Stimulated activated CD4-positive, alpha-beta T cell treated with anti-CD3 and anti-CD28 coated beads, Interleukin-1b, Interleukin-23, amount 100 ng/mL, for 48 hours (primary cell): ENCODE measurements at regions not wholly inside any gene's neighbourhood (a gene's known extent, or its start where the extent isn't known, plus 50 kb on each side); places are given as distances from the start of the nearest gene placed in this dataset.

Source experiments
- DNase-seq: peaks from one replicate; pipeline ENCODE4 v3.0.0-alpha.2; 2020

DNA sequence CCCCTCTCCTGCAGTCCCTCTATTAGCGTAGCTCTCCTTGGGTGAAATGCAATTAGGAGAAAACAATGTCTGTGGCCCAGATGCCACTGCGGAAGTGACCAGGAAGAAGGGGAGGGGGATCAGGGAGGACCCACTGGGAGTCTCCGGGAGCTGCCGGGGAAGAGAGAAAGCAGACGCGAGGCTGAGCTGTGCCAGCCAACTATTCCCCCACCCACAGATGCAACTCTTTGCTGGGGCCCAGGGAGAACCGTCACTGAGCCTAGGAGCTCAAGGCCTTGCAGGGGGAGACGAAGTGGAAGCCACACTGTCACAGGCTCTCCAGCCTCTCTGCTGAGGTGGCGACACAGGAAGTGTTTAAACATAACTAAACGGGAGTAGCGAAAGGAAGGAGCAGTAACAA is 149.2 kb downstream of the BCOR start:
- no peak for DNase-seq

DNA sequence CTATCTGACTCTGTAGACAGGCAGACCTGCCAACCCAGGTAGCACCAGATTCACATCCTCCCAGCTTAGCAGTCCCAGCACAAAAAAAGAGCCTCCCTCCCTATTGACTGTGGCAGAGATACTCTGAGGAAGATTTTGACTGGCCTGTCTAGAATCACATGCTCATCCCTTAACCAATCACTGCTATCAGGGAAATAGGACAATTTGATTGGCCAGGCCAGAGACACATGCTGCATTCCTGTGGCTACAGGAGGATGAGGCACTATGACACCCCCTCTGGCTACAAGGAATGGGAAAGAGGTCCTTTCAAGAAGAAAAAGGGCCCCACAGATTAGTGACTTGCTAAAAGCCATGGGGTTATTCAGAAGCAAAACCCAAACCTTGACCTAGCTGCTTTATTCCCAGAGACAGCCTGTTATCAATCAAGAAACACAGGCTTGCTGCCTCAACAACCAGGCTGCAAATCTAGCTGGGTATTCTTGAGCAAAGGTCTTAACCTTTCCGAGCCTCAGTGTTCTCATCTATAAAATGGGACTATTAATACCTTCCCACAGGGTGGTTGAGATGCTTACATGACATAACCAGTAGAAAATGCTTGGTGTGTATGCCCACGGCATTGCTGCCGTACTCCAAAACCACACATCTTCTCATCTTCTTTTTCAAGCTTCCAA is 147.6 kb downstream of the BCOR start:
- DNase-seq = no peak

DNA sequence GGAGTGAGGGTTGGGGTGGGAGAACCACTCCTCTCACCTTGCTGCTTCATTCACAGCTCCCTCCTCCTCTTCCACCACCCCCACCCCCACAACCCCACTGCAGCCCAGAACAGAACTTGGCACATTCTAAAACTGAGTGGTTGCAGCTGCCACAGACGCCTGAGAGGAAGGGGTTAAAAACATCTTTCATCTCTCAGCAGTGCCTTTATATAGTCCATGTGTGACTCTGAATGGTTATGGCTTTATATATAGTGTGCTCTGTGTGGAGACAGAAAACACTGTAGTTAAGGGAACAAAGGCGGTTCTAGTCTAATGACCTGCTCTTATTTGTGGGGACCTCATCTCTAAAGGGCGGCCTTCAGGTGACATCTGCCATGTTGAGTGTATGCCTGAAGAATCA is 144.8 kb downstream of the BCOR start:
- DNase-seq = no peak

DNA sequence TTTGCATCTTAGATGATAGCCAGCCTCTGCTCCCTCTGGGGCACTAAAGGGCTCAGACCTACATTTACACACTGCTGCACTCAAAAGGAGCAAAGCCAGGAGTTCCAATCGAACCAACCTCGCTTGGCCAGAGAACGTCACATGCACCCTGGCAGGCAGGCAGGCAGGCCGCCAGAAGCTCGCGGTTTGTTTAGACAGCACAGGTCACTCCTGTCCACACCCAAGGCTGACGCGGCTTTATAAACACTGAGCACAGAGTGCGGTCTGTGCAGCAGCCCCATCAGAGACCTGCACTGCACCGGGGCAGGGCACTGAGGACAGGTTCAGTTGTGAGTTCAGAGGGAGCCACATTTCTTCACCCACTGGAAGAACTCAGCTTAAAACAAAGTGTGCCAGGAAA is 143.9 kb downstream of the BCOR start:
- no peak for DNase-seq

DNA sequence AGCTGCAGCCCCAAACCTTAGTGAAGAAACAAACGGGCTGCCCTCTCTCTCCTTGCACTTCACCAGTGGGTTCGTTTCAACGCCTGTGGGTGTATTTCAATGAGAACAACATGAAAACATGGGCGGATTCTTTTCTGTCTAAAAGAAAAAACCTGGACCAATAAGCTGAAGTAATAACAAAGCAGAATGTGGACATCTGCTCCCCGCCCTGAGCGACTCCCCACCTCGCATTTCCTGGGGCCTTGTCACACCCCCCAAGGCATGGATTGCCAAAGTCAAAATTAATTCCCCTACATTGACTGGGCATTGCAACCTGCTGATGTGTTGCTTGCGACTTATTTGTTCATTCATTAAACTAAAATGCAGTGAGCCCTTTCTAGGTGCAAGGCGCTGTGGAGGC is 142.9 kb downstream of the BCOR start:
- no peak for DNase-seq

DNA sequence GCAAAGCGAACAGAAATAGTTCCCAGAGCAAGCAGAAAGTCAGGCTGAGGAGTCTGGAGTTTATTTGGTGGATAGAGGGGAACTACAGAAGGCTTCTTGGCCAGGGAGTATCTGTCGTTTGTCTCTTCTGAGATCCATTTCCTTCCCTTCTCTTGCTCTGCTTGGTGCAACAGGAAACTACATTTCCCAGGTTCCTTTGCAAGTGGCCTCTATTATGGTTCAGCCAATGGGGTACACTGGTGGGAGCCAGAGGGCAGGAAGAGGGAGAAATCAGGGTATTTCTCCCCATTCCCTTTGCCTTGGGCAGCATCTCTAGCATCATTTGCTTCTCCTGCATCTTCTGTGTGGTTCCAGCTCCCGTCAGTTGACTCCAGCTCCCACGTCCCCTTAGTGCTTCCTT is 142.1 kb downstream of the BCOR start:
- no peak for DNase-seq

DNA sequence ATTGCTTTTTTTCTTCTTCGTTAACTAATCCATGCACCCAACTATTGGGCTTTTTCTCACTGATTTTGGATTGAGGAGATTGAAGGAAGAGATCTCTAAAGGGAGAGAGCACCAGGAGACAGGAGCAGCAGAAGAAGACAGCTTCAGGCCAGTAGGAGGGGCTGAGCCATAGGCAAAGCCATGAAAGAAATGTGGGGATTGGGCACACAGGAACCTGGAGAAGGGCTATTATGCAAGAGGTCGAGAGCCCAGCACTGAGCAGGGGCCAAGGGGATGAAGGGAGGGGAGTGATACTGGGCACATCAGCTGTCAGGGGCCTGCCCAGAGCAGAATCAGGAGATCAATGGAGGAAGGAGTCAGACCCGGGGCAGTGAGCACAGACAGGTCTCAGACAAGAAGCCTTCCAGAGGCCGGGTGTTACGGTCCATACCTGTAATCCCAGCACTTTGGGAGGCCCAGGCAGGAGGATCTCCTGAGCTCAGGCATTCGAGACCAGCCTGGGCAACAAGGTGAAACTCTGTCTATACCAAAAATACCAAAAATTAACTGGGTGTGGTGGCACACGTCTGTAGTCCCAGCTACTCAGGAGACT is 140.9 kb downstream of the BCOR start:
- DNase-seq = no peak

DNA sequence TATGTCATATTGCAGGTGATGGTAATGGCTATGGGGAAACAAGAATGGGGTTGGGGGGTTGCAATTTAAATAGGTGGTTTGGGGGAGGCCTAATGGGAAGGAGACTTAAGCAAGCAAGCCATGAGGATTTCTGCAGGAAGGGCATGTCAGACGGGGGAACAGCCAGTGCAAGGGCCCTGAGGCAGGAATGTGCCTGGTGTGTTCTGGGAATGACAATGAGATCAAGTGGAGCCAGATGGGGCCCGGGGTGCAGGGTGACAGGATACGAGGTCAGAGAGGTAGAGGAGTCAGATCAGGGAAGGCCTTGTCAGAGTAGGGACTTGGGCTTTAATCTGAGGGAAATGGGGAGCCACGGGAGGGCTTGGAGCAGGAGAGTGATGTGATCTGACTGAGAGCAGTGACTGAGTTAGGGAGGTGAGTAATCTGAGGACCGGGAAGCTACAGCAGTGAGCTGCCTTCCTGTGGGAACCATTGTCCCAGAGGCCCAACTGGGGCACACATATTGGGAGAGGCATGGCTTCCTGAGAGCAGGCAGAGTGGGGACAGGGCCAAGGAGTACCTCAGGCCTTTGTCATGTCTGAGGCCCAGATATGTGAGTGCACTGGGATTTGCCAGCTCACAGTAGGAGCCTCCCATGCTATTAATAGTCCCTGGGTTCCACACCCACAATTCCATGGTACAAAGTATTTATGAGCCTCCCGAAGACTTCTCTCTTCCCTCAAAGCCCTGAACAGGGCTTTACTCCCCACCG is 139.8 kb downstream of the BCOR start:
- DNase-seq = no peak

DNA sequence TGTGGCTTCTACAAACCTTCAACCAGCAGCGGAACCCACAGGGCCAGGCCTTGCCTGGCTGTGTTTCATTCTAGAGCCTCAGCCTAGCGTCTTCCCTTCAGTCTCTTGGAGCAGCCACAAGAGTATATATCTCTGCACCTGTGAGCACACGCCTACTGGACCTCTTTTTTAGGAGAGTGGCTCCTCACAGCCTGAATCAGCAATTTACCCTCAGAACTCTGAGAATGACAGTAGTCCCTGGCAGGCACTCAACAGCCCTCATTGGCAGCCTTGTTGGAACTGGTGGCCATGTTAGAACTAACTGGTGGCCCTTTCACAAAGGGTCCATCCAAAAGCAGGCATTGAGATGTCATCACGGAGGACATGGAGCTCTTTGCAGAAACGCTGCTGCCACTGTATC is 138.9 kb downstream of the BCOR start:
- DNase-seq = no peak

DNA sequence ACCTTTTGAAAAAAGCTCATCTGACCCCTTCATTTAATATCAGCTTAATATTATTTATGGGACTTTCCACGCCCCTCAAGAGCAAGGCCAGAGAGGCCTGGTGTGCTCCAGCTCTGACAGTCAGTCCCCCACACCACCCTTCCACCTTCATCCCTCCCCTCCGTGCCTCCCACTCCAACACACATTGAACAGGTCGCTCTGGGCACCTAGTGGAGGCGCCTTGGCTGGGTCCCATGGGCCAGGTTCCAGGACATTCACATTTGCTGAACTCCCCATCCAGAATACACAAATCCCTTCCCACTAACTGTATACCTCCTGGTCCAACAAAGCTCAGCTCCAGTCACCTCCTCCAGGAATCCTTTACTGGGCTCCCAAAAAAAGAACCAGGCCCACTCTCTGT is 137.5 kb downstream of the BCOR start:
- no peak for DNase-seq

DNA sequence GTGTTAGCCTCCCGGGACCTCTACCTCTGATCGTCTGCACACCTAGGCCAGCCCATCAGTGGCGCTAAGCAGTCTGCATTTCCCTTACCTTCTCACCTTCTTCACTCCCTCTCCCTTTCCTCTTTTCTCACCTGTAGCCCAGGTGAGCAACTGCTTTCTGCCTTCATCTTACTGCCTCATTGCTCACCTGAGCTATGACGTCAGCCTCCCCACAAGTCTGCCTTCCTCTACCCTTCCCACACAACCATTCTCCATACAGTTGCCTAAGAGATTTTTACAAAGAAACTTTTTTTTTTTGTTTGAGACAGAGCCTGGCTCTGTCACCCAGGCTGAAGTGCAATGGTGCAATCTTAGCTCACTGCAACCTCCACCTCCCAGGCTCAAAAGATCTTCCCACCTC is 136.3 kb downstream of the BCOR start:
- no peak for DNase-seq

DNA sequence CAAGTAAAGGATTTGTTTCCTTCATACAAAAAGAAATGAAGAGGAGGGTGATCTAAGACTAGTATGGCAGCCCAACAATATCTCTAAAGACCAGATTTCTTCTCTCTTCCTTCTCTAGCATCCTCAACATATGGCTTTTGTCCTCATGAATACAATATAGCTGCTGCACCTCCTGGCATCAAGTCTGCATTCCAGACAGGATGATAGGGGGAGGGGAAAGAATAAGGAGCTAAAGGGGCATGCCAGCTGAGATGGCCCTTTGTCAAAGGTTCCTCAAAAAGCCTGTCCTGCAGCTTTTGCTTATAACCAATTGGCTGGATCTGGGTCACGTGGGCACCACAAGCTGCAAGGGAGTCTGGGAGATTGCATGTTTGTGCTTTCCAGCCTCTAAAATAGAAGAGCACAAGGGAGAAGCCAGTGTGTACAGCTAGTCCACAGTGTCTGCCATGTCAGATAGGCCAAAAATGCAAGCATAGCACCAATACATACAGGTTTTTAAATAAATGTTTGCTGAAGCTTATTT is 132.6 kb downstream of the BCOR start:
- no peak for DNase-seq

DNA sequence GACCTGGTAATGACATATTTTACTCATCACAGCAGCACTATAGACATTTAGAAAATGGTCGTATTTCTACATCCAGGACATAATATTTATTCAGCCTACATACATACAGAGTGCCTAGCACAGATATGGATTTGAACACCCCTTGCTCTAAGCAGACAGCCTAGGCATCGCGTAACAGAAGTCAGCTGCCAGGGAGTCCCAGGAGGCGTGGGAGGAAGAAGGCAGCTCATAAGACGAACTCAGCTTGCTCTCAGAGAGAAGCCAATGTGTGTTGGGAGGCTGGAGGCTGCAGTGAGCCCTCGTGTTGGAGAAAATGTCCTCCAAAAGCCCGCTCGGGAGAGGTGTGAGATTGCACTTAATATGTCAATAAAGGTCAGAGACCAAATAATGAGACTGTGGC is 131.6 kb downstream of the BCOR start:
- DNase-seq = no peak

DNA sequence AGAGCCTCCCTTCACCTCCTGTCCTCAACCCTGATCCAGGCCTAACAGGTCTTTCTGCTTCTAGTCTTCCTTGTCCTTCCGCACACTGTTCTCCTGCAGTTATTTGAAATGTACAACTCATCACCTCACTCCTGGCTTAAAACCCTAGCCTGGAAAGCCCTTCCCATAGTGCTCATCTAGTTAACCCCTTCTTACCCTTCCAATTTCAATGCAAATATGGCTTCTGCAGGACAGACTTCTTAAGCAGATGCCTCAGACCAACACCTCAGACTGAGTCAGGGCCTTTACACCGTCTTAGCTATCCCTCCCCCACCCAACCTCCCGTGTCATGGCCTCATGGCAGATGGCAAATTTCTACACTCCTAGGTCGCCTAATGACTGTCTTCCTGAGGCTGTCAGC is 130.4 kb downstream of the BCOR start:
- peak; percentile 56 for DNase-seq

DNA sequence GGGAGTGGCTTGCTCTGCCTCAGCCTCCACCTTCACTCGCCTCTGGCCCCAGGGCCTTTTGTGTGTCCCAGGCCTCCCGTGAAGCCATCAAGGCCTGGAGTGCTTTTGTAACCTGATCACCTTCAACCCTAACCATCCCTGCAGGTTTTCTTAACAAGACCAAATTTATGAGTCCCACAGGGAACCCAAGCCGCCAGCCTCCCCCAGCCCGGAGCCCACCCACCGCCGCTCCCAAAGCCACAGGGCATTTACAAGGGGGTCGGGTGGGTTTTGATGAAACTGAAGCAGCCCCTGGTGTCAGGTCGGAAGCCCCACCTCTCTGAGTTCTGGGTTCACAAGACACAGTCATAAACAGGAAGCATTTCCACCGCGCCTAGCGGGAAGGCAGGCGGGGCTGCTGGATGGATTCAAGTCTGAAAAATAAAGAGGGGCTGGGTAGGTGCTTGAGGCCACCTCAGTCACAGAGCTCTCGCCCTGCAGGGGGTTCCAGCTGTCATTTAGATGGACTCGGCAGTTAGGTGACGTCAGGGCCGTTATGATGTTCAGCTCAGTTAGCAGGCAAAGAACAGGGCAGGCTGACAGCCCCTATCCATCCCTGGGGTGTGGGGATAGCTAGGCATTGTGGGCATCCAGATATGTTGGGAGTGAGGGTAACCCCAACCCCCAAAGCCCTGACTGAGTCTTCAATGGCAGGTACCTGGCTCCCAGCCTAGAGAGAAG is 128.5 kb downstream of the BCOR start:
- DNase-seq = no peak

DNA sequence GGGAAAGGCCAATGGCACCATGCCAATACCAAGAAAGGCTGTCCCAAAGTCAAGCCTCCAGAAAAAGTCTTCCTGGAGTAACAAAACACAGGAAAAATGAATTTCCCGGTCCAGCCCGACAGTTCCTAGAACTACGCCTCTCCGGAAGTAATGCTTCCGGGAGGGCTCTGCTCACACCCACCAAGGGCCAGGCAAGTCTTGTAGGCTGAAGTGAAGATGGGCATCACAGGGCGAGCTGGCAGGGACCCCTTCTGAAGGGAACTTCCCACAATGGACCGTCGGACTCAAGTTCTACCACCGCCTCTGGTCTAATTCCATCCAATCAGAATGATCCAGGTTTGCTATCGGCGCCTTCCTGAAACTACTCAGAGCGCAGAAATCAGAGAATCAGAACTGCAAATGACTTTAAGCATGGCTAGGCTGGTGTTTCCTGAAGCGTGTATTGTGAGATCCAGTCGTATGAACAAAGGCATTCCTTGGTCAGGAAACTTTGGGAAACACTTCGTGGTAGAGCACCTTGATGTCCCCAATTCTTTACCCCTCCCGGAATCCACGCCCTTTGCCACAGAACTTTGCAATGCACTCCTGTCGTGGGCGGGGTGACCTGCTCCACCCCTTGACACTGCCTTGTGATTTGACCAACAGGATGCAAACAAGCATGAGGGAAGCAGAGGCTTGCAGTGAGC is 127.8 kb downstream of the BCOR start:
- no peak for DNase-seq

DNA sequence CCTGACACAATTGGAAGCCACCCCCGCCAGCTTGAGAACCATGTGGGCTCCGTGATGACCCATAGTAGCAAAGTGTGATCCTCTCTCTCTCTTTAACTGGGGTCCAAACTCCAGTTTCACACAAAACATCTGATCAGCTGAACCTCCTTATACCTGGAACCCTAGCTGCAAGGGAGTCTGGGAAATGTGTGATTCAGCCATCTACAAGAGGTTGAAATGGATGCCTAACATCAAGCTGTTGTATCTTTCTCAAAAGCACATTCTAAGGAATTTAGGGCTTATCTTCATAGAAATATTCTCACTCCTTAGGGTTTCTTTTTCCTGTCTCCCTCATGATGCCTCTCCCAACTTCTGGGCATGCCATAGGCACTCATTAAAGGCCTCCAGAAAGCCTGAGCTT is 126.0 kb downstream of the BCOR start:
- no peak for DNase-seq

DNA sequence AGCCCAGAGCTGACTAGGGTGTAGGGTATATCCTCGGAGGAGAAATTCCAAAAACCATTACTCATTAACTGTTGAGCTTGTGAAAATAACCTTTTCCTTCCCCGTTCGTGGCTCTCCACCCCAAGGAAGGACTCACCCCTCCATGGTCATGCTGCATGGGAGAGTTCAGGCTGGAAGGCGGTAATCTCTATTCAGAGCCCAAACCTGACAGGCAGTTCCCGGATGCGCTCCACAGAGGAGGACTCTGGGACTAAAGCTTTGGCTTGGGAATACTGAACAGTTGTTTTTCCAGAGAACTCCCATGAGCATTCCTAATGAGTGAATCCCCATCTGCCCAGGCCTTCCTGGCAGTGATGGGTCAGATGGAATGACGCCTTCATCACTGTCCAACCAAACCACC is 125.4 kb downstream of the BCOR start:
- DNase-seq = no peak

DNA sequence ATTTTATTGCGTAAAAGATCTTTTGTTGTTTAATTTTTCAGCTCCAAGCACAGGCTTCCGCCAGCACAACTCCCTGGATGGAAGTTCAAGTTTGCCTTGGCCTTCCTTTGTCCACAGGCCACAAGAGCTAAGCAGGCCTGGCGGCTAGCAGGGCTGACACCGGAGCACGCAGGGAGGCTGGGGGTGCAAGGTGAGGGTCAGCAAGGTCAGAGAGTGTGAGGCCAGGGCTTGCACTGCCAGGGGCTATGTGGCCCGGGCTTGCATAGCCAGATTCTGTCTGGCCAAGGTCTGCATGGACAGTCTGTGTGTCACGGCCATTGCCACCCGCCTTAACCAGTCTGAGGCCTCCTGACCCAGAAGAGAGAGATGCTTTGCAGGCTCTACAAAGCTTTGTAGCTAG is 123.9 kb downstream of the BCOR start:
- DNase-seq = no peak

DNA sequence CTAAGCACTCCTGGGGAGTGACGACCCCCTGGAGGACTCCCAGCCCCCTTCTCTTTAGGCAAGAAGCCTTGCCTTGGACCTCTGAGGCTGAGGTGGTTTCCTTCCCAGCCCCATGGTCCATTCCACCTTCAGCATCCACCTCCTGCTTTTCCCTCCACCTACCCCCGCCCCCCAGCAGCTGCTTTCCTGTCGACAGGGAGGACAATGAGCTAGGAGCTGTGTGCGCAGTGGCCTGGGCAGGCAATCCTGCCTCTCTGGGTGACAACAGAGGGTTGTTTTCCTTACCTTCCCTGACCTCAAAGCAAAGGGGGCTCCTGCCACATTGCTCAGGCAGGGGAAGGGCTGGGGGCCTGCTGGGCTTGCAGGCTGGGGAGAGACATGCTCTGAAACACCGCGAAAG is 123.5 kb downstream of the BCOR start:
- DNase-seq = no peak

DNA sequence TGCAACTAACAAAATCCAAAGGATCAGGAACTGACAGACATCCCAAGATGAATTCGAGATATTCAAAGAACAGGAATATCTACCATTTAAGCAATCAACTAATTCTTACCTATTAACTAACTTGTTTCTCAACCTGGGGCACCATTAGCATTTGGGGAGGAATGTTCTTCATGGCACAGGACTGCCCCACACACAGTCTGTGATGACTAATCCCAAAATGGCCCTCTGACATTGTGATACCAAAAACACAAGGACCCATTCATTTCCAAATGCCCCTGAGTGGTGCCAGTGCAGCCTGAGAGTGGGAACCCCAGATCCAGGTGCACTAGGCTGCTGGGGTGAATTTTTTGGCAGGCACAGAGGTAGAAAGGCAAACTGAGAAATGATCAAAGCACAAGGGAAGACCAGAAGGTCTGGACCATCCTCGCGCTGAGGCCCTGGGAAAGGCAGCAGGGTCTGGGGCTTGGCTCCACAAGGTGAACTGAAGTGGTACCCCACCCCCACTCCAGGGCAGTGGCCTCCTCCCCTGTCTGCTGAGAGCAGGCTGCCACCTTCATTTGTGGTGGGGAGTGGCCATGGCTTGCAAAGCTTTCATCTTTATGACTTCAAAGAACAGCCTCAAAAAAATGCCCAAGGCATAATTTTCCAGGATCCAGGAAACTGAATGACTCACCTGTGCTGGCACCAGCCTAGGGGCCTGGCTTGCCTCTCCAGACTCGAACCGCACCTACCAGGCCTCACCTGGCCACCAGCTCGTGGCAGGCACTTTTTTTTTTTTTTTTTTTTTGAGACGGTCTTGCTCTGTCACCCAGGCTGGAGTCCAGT is 122.4 kb downstream of the BCOR start:
- no peak for DNase-seq

DNA sequence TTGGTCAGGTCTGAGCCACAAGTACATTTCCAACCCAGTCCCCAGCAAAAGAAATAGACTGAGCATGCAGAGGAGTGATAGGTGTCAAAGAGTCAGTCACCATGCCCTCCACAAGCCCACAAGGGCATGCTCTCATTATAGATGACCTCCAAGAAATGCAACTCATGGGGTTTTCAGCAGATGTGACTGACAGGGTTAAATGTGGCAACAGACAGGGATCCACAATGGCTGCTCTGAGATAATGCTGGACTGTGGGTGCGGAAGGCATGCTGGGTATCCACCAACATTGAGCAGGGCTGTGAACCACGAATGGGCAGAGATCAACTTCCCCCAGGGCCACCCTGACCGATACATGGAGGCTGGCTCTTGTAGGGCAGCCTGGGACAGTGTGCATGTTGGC is 115.8 kb downstream of the BCOR start:
- DNase-seq = no peak
